GM18867 (cell line): ENCODE measurements at regions not wholly inside any gene's neighbourhood (a gene's known extent, or its start where the extent isn't known, plus 50 kb on each side); places are given as distances from the start of the nearest gene placed in this dataset.
"Not testable (repeated sequence)": the region's sequence is repeated elsewhere in the genome, so short reads cannot be mapped to it uniquely, and the experiment has no call there.

Experiments
- ATAC-seq: cut with Tn5 transposase; IDR thresholded peaks from one replicate; pipeline ENCODE4 v1.9.1; 2021; ENCODE audit warnings: mild to moderate bottlenecking, moderate library complexity; ENCODE audit not compliant: unreplicated experiment

DNA sequence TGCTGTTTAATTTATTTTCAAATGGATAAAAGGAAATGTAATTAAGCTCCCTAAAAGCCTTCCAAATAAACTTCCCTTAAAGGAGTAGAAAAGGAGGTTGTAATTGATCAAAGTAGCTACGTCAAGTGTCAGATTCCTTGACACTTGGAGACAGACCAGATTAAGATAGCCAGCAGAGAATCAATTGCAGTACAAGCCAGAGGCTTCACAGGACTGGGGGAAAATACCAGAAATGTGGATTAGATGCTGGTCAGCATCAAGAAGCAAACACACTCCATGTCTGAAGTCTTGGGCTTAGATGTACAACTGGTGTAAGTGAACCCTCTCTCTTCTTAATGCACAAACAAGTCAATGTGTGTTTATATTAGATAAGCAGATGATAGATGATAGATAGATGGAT, 184.9 kb upstream of the TAS2R1 start:
- no peak for ATAC-seq

- ATAC-seq = no peak
Observed at GRCh38 chr5:9813305-9813704, 183.2 kb upstream of the TAS2R1 start.

DNA sequence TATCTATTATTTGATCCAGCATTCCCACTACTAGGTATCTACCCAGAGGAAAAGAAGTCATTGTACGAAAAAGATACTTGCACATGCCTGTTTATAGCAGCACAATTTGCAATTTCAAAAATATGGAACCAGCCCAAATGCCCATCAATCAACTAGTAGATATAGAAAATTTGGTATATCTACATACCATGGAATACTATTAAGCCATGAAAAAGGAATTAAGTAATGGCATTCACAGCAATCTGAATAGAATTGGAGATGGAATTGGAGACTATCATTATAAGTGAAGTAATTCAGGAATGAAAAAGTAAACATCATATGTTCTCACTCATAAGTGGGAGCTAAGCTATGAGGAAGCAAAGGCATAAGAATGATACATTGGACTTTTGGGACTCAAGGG, 177.2 kb upstream of the TAS2R1 start:
- not testable (repeated sequence) for ATAC-seq

DNA sequence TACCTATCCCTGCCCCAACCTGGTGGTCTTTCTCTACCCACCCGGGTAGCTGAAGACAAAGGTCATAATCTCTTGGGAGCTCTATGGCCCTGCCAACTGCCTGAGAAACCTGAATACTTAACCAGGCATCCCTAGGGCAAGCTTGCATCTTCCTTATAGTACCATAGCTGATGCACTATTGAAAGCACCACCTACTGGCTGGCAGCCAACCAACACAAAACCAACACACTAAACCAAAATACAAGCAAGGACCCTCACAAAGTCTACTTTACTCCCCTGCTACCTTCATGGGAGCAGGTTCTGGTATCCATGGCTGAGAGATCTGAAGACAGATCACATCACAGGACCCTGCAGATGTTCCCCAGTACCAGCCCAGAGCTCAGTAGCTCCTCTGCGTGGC, 171.8 kb upstream of the TAS2R1 start:
- ATAC-seq = no peak

- no peak for ATAC-seq
Observed at GRCh38 chr5:9799606-9800005, 169.5 kb upstream of the TAS2R1 start.

GRCh38 chr5:9790276-9790675, 160.1 kb upstream of the TAS2R1 start:
- ATAC-seq = no peak

DNA sequence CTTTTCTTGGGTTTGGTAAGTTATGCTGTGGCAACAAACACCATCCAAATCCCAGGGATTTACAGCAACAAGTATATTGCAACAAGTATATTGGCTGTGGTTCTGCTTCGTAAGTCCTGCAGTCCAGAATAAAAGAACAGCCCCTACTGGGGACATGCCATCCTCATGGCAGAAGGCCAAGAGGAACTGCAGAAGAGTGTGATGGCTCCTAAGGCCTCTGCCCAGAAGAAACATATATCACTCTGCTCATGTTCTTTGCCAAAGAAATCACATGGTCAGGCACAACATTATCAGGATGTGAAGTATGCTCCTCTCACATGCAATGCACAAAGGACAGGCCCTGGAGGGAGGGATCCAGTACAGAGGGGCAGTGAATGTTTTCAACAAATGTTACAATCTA, 159.6 kb upstream of the TAS2R1 start:
- ATAC-seq = no peak

GRCh38 chr5:9787861-9788600, 157.9 kb upstream of the TAS2R1 start:
- no peak for ATAC-seq

- no peak for ATAC-seq
Observed at GRCh38 chr5:9786380-9787360, 156.5 kb upstream of the TAS2R1 start.

GRCh38 chr5:9785751-9786150, 155.6 kb upstream of the TAS2R1 start:
- no peak for ATAC-seq

DNA sequence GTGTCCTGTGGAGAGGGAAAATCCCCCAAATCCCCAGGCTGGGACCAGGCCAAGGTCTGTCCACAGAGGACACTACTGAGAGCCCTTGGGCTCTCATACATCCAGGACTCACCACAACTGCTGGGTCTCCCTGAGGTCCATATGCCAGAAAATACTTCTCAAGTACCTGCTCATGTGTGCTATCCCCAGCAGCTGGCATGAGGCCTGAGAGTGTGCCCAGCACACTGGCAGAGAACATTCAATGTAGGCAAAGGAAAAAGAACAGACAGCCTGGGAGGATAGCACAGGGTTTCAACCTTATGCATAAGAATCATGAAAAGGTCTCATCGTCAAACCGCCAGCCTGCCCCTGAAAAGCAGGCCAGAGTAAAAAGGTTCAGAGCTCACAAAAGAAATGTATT, 154.1 kb upstream of the TAS2R1 start:
- ATAC-seq = no peak

DNA sequence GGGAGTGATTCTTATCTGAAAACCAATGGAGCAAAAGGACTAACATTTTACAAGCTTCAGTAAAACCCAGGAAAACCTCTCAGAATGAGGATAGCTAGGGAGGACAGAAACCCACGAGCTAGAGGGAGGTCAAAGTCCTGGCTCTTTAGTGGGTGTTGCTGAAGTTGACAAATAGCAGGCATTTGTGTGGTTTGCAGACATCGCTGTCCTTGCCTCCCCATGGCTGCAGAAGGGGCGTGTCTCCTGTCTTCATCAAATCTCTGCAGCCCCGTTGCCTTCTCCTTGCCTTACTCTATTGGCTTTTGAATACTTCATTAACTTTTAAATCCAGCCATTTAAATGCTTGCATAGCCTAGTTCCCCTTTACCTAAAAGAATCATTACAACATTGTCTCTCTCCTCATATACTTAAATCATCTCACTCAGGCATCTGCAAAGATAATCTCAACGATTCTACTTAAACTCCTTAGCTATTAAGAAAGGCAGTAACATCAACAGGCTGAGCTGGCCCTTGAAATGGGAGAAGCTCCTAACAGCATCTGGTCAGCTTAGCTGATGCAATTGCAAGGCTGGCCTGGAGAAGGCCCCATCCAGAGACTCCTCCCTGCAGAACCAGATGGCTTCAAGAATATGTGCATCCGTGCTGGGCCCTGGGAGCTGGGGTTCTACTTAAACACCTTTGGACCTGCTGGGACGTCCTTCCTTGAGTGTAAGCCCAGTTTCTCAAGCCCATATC, 152.8 kb upstream of the TAS2R1 start:
- no peak for ATAC-seq

GRCh38 chr5:9781890-9782289, 151.7 kb upstream of the TAS2R1 start:
- no peak for ATAC-seq

GRCh38 chr5:9781275-9781674, 151.1 kb upstream of the TAS2R1 start:
- no peak for ATAC-seq

DNA sequence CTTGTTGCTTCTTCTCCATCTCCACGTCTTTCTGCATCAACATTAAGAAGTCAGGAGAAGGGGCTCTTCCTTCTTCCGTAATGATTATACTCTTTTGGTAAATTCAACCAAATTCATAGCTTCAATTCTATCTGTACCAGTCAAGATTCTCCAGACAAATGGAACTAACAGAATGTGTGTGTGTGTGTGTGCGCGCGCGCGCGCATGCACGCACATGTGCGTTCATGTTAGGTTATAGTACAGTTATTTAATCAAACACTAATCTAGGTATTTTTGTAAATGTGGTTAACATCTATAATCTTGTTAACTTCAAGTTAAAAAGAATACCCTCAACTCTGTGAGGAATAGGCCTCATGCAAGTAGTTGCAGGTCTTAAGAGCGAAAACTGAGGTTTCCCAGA, 150.3 kb upstream of the TAS2R1 start:
- ATAC-seq = no peak

DNA sequence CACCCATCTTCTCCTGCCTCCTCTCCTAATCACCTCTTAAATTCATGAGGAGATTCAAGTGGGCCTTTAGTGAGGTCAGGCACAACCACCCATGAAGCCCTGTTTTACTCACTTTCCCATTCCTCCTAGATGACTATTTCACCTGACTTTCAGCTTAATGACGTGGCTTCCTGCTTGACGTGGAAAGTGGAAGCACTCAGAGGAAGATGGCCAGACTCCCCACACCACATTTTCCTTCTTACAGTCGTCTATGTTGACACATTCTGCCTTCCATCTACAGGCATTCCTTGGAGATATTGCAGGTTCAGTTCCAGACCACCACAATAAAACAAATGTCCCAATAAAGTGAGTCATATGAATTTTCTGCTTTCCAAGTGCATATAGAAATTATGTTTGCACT, 146.4 kb upstream of the TAS2R1 start:
- ATAC-seq = no peak

DNA sequence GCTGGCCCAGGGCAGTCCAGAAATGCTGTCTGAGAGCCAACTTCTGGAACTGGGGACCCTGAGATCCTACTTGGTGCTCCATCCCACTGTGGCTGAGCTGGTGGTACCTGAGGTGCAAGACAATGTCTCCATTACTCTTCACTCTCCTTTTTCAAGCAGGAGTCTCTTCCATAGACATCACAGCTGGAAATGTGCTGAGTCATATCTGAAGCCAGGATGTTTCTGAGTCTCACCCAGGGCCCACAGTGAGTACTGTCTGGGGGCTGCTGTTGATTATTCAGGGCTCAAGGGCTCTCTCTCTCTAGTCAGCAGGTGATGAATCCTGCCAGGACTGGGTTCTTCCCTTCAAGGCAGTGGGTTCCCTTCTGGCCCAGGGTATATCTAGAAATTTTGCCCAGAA, 145.2 kb upstream of the TAS2R1 start:
- ATAC-seq = no peak

- no peak for ATAC-seq
Observed at GRCh38 chr5:9774472-9775079, 144.4 kb upstream of the TAS2R1 start.

- no peak for ATAC-seq
Observed at GRCh38 chr5:9771079-9771478, 140.9 kb upstream of the TAS2R1 start.

- no peak for ATAC-seq
Observed at GRCh38 chr5:9766581-9766980, 136.4 kb upstream of the TAS2R1 start.
